Esophagus (tissue), 2 donors: ENCODE measurements at regions not wholly inside any gene's neighbourhood (a gene's known extent, or its start where the extent isn't known, plus 50 kb on each side); places are given as distances from the start of the nearest gene placed in this dataset.

ENCODE experiments used
- H3K27ac ChIP-seq, 2 donors: one replicate each; pipeline ENCODE4 v1.5.1; 2013; ENCODE audit warnings: low read depth in 2 of 2, mild to moderate bottlenecking in 2 of 2, inconsistent platforms in 1 of 2, low read length in 1 of 2, moderate library complexity in 1 of 2
- H3K27me3 ChIP-seq, 2 donors: one replicate each; pipeline ENCODE4 v1.6.1; 2013; ENCODE audit warnings: low read length in 2 of 2, control low read depth in 1 of 2, mild to moderate bottlenecking in 1 of 2; ENCODE audit not compliant: insufficient read depth in 2 of 2, control insufficient read depth in 1 of 2
- H3K36me3 ChIP-seq, 2 donors: one replicate each; pipeline ENCODE4 v1.6.1; 2013; ENCODE audit warnings: low read length in 1 of 2; ENCODE audit not compliant: control insufficient read depth in 2 of 2, insufficient read depth in 2 of 2
- H3K4me1 ChIP-seq, 2 donors: one replicate each; pipeline ENCODE4 v1.6.1; 2013; ENCODE audit warnings: low read length in 1 of 2; ENCODE audit not compliant: control insufficient read depth in 2 of 2, insufficient read depth in 2 of 2
- H3K4me3 ChIP-seq, 2 donors: one replicate each; pipeline ENCODE4 v1.5.1; 2013; ENCODE audit warnings: low read length in 2 of 2, mild to moderate bottlenecking in 2 of 2, low read depth in 1 of 2, moderate library complexity in 1 of 2
- H3K9me3 ChIP-seq, 2 donors: one replicate each; pipeline ENCODE4 v1.6.1; 2013; ENCODE audit warnings: mild to moderate bottlenecking in 2 of 2, low read depth in 1 of 2, low read length in 1 of 2, moderate library complexity in 1 of 2; ENCODE audit not compliant: control insufficient read depth in 2 of 2, insufficient read depth in 1 of 2
- WGBS, 2 donors: extraction: QIAGEN DNeasy Blood & Tissue Kit; methylation state at CpG; one replicate each; pipeline ENCODE4 v1.1.7; 2013; 5-methylcytosine and 5-hydroxymethylcytosine counted together
- donor health status: healthy with polysubstance abuse.
- donor health status: Bipolar disorder and iron deficiency.

GRCh38 chr13:107846642-107847041 lies 368.7 kb downstream of the LIG4 start:
- no peak overlapping the region for H3K4me3 ChIP-seq
- whole genome bisulfite sequencing, 2 donors = 62 to 73% methylated on average over 1 of the region's 1 CpG

GRCh38 chr13:107845911-107846310 lies 369.4 kb downstream of the LIG4 start:
- no peaks in the 10 kb centered on the region for H3K4me1 ChIP-seq
- WGBS, 2 donors = 70 to 77% methylated on average over 3 of the region's 3 CpGs
- no peaks in the 10 kb centered on the region for H3K27me3 ChIP-seq
- no peak overlapping the region for H3K4me3 ChIP-seq
- no peaks in the 10 kb centered on the region for H3K9me3 ChIP-seq
- no peak overlapping the region for H3K27ac ChIP-seq
- H3K36me3 ChIP-seq = no peaks in the 10 kb centered on the region

More at GRCh38 chr13:107846642-107847041, 368.7 kb downstream of the LIG4 start:
- H3K27me3 ChIP-seq = no peaks in the 10 kb centered on the region
- H3K9me3 ChIP-seq = no peaks in the 10 kb centered on the region
- H3K36me3 ChIP-seq = no peaks in the 10 kb centered on the region
- no peaks in the 10 kb centered on the region for H3K4me1 ChIP-seq
- H3K27ac ChIP-seq = no peak overlapping the region

GRCh38 chr13:107843681-107844080 lies 371.7 kb downstream of the LIG4 start:
- no peaks in the 10 kb centered on the region for H3K27me3 ChIP-seq
- H3K36me3 ChIP-seq = no peaks in the 10 kb centered on the region
- no peaks in the 10 kb centered on the region for H3K4me1 ChIP-seq
- no peak overlapping the region for H3K4me3 ChIP-seq
- no peaks in the 10 kb centered on the region for H3K9me3 ChIP-seq
- no peak overlapping the region for H3K27ac ChIP-seq
- 68 to 72% methylated on average over 3 of the region's 3 CpGs for WGBS, 2 donors

- Histone ChIP-seq H3K27ac (no peak overlapping the region), H3K4me1 (no peaks in the 10 kb centered on the region), H3K36me3 (no peaks in the 10 kb centered on the region), H3K4me3 (no peak overlapping the region), H3K9me3 (no peaks in the 10 kb centered on the region), H3K27me3 (no peaks in the 10 kb centered on the region)
- WGBS, 2 donors = 68 to 71% methylated on average over 4 of the region's 4 CpGs
Observed at GRCh38 chr13:107843281-107843680, 372.1 kb downstream of the LIG4 start.

GRCh38 chr13:107842562-107843180 lies 372.7 kb downstream of the LIG4 start:
- H3K4me1 ChIP-seq = no peaks in the 10 kb centered on the region
- H3K4me3 ChIP-seq = no peak overlapping the region
- H3K9me3 ChIP-seq = no peaks in the 10 kb centered on the region
- no peak overlapping the region for H3K27ac ChIP-seq
- no peaks in the 10 kb centered on the region for H3K36me3 ChIP-seq
- no peaks in the 10 kb centered on the region for H3K27me3 ChIP-seq
- 38% methylated on average over 3 of the region's 3 CpGs for WGBS, 2 donors

- WGBS, 2 donors = 44 to 54% methylated on average over 3 of the region's 3 CpGs
- H3K4me1 ChIP-seq = no peaks in the 10 kb centered on the region
- H3K27ac ChIP-seq = no peak overlapping the region
- no peaks in the 10 kb centered on the region for H3K9me3 ChIP-seq
- H3K4me3 ChIP-seq = no peak overlapping the region
- no peaks in the 10 kb centered on the region for H3K27me3 ChIP-seq
- H3K36me3 ChIP-seq = no peaks in the 10 kb centered on the region
Observed at GRCh38 chr13:107838588-107839161, 376.7 kb downstream of the LIG4 start.

- no peak overlapping the region for H3K27ac ChIP-seq
- no peak overlapping the region for H3K4me3 ChIP-seq
- H3K36me3 ChIP-seq = no peaks in the 10 kb centered on the region
- 69 to 79% methylated on average over 6 of the region's 6 CpGs for WGBS, 2 donors
- H3K27me3 ChIP-seq = no peaks in the 10 kb centered on the region
- H3K9me3 ChIP-seq = peaks cover 2% of the 10 kb centered on the region in 2 donors
- H3K4me1 ChIP-seq = no peaks in the 10 kb centered on the region
Observed at GRCh38 chr13:107836685-107837084, 378.7 kb downstream of the LIG4 start.

GRCh38 chr13:107835339-107836018 lies 379.9 kb downstream of the LIG4 start:
- Histone ChIP-seq H3K9me3 (peaks cover 2% of the 10 kb centered on the region in 2 donors), H3K36me3 (no peaks in the 10 kb centered on the region), H3K27me3 (no peaks in the 10 kb centered on the region), H3K4me1 (no peaks in the 10 kb centered on the region), H3K27ac (no peak overlapping the region), H3K4me3 (no peak overlapping the region)
- WGBS, 2 donors = 66 to 67% methylated on average over 4 of the region's 4 CpGs

- peaks cover 2% of the 10 kb centered on the region in 2 donors for H3K9me3 ChIP-seq
- H3K4me1 ChIP-seq = no peaks in the 10 kb centered on the region
- H3K36me3 ChIP-seq = no peaks in the 10 kb centered on the region
- no peaks in the 10 kb centered on the region for H3K27me3 ChIP-seq
- no peak overlapping the region for H3K27ac ChIP-seq
- H3K4me3 ChIP-seq = no peak overlapping the region
- WGBS, 2 donors = 57 to 58% methylated on average over 5 of the region's 5 CpGs
Observed at GRCh38 chr13:107834717-107835116, 380.6 kb downstream of the LIG4 start.

GRCh38 chr13:107834281-107834680 lies 381.1 kb downstream of the LIG4 start:
- 47 to 53% methylated on average over 1 of the region's 1 CpG for WGBS, 2 donors
- Histone ChIP-seq H3K36me3 (no peaks in the 10 kb centered on the region), H3K27me3 (no peaks in the 10 kb centered on the region), H3K27ac (no peak overlapping the region), H3K9me3 (peaks cover 2% of the 10 kb centered on the region in 2 donors), H3K4me1 (no peaks in the 10 kb centered on the region), H3K4me3 (no peak overlapping the region)
